OCI-LY7 (cell line): ENCODE measurements at regions not wholly inside any gene's neighbourhood (a gene's known extent, or its start where the extent isn't known, plus 50 kb on each side); places are given as distances from the start of the nearest gene placed in this dataset.
"Not testable (repeated sequence)": the region's sequence is repeated elsewhere in the genome, so short reads cannot be mapped to it uniquely, and the experiment has no call there.

Source experiments
- BruUV-seq: library from RNA; stranded (reverse); fragments of 400-500 nt; replicated peaks from 2 replicates; lab custom pipeline; 2021; lab: Mats Ljungman, UMichigan
- CTCF ChIA-PET: fragments of 300-600 bp; sonication (Branson Sonifier 250); formaldehyde crosslinking; loops from one replicate; lab custom pipeline; 2022; ENCODE audit warnings: antibody characterized with exemption; ENCODE audit not compliant: unreplicated experiment; lab: Charles Lee
- POLR2A ChIA-PET: fragments of 300-600 bp; sonication (Branson Sonifier 250); formaldehyde crosslinking; loops from one replicate; lab custom pipeline; 2022; ENCODE audit warnings: antibody characterized with exemption; lab: Charles Lee
- DNase-seq: peaks from one replicate; pipeline ENCODE4 v3.0.0-alpha.2; 2015; ENCODE audit warnings: low spot score
- H2AFZ ChIP-seq: fragments of 200-600 bp; sonication (generic), shearing (Covaris generic); 2 replicates; pipeline ENCODE4 v1.6.1; 2014; ENCODE audit warnings: mild to moderate bottlenecking, antibody characterized with exemption, low read length, moderate library complexity
- H3K27ac ChIP-seq: fragments of 200-600 bp; sonication (generic); 2 replicates; pipeline ENCODE4 v1.5.1; 2014; ENCODE audit warnings: mixed run types, low read depth, mild to moderate bottlenecking, moderate library complexity, low read length, inconsistent platforms; ENCODE audit not compliant: poor library complexity, severe bottlenecking
- H3K36me3 ChIP-seq: fragments of 200-600 bp; sonication (generic); 2 replicates; pipeline ENCODE4 v1.6.1; 2014; ENCODE audit warnings: mild to moderate bottlenecking, antibody characterized with exemption, low read length, moderate library complexity, mixed read lengths; ENCODE audit not compliant: insufficient read depth
- H3K4me1 ChIP-seq: fragments of 200-600 bp; sonication (generic); 2 replicates; pipeline ENCODE4 v1.5.1; 2014; ENCODE audit warnings: mild to moderate bottlenecking, low read length; ENCODE audit not compliant: insufficient read depth, poor library complexity, severe bottlenecking
- H3K4me2 ChIP-seq: fragments of 200-600 bp; sonication (generic); 2 replicates; pipeline ENCODE4 v1.6.1; 2014; ENCODE audit warnings: mild to moderate bottlenecking, low read length
- H3K4me3 ChIP-seq: fragments of 200-600 bp; sonication (generic); 2 replicates; pipeline ENCODE4 v1.5.1; 2014; ENCODE audit warnings: mild to moderate bottlenecking, low read depth, low read length; ENCODE audit not compliant: poor library complexity, severe bottlenecking
- H3K79me2 ChIP-seq: fragments of 200-600 bp; sonication (generic); 2 replicates; pipeline ENCODE4 v1.6.1; 2016; ENCODE audit warnings: low read depth, mild to moderate bottlenecking, low read length, moderate library complexity, mixed read lengths; ENCODE audit not compliant: insufficient read depth
- H3K9me2 ChIP-seq: fragments of 200-600 bp; sonication (generic); 2 replicates; pipeline ENCODE4 v1.6.1; 2016; ENCODE audit warnings: mild to moderate bottlenecking, low read length, mixed read lengths; ENCODE audit not compliant: insufficient read depth
- H3K9me3 ChIP-seq: fragments of 200-600 bp; sonication (generic); 2 replicates; pipeline ENCODE4 v1.6.1; 2014; ENCODE audit warnings: mild to moderate bottlenecking, mixed run types, low read length, mixed read lengths
- H4K20me1 ChIP-seq: fragments of 200-600 bp; sonication (generic); 2 replicates; pipeline ENCODE4 v1.6.1; 2014; ENCODE audit warnings: mild to moderate bottlenecking, antibody characterized with exemption, low read length, moderate library complexity, mixed read lengths; ENCODE audit not compliant: insufficient read depth
- EZH2phosphoT487 ChIP-seq: fragments of 200-600 bp; sonication (generic); IDR thresholded peaks from 2 replicates; pipeline ENCODE4 v1.6.1; 2018; ENCODE audit warnings: low read depth, borderline replicate concordance, mild to moderate bottlenecking, mixed run types, antibody characterized with exemption, low read length, moderate library complexity, mixed read lengths
- intact Hi-C: fragments of 100-400 bp; cut with micrococcal nuclease; formaldehyde crosslinking; loops from one replicate; pipeline ENCODE4 v1.10.0; 2022; ENCODE audit not compliant: unreplicated experiment
- TF ChIP-seq, protein P1 (sequence below): fragments of 200-600 bp; sonication (generic); conservative IDR thresholded peaks from 2 replicates; pipeline ENCODE4 v1.5.1; 2014; ENCODE audit warnings: mild to moderate bottlenecking, antibody characterized with exemption, low read length, moderate library complexity, mixed read lengths

DNA sequence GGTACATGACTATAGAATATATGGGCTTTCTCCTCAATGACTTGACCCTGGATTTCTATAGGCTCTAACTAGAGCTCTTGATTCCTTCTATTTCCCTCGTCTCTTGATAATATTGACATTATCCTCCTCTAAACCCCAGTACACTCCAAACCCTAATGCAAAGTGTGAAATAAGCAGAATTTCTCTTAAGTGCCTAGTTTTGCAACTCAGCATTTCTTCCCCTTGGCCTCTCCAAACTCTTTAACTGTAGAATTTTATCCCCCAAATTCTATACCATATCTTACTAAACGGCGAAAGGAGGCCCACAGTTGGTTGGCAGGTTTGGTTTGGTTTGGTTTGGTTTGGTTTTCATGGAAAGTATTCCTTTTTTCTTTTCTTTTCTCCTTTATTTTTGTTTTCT is 498.7 kb downstream of the CCER1 start:
- no peaks in the 10 kb centered on the region for H3K79me2 ChIP-seq
- intact Hi-C loops = no loop called here
- no peaks in the 10 kb centered on the region for H3K9me2 ChIP-seq
- no peaks in the 10 kb centered on the region for H3K9me3 ChIP-seq
- no peaks in the 10 kb centered on the region for H4K20me1 ChIP-seq
- no peak overlapping the region for H3K27ac ChIP-seq
- ChIA-PET CTCF (no interaction called here), POLR2A (interaction anchor here (0.6 kb wide), 1 partner anchor 984 kb away, joined by 5 read pairs; no protein-coding TSS in a partner anchor)
- BruUV-seq = no TSS peak
- H3K36me3 ChIP-seq = no peaks in the 10 kb centered on the region
- no peak overlapping the region for H3K4me2 ChIP-seq
- TF ChIP-seq EZH2phosphoT487 = no peak
- TF ChIP-seq, protein P1, sequence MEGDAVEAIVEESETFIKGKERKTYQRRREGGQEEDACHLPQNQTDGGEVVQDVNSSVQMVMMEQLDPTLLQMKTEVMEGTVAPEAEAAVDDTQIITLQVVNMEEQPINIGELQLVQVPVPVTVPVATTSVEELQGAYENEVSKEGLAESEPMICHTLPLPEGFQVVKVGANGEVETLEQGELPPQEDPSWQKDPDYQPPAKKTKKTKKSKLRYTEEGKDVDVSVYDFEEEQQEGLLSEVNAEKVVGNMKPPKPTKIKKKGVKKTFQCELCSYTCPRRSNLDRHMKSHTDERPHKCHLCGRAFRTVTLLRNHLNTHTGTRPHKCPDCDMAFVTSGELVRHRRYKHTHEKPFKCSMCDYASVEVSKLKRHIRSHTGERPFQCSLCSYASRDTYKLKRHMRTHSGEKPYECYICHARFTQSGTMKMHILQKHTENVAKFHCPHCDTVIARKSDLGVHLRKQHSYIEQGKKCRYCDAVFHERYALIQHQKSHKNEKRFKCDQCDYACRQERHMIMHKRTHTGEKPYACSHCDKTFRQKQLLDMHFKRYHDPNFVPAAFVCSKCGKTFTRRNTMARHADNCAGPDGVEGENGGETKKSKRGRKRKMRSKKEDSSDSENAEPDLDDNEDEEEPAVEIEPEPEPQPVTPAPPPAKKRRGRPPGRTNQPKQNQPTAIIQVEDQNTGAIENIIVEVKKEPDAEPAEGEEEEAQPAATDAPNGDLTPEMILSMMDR = no peak
- DNase-seq = no peak
- no peak overlapping the region for H3K4me3 ChIP-seq
- no peaks in the 10 kb centered on the region for H3K4me1 ChIP-seq
- H2AFZ ChIP-seq = no peak overlapping the region

DNA sequence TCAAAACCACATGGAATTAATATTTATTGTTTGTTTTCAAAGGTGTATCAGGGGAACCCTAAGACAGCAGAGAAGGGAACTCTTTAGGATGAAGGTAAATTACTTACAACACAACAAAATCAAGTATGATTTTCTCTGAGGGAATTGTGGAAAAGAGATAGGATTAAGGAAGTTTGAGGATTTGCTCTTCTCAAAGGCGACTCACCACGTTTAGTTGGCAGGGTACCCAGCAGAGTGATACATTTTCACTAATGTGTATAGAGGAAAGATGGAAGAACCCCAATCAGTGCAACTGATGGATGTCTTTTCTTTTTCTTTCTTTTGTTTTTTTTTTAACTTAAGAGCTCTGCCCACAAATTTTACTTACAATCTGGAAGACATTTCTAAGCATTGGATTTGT is 499.2 kb downstream of the CCER1 start:
- intact Hi-C loops = no loop called here
- POLR2A ChIA-PET = interaction anchor here (0.6 kb wide), 1 partner anchor 984 kb away, joined by 5 read pairs; no protein-coding TSS in a partner anchor
- Histone ChIP-seq H3K4me2 (no peak overlapping the region), H4K20me1 (no peaks in the 10 kb centered on the region), H3K27ac (no peak overlapping the region), H3K9me2 (no peaks in the 10 kb centered on the region), H2AFZ (no peak overlapping the region), H3K36me3 (no peaks in the 10 kb centered on the region), H3K4me1 (no peaks in the 10 kb centered on the region), H3K79me2 (no peaks in the 10 kb centered on the region), H3K4me3 (no peak overlapping the region), H3K9me3 (no peaks in the 10 kb centered on the region)
- BruUV-seq = no TSS peak
- CTCF ChIA-PET = no interaction called here
- TF ChIP-seq EZH2phosphoT487 = no peak
- TF ChIP-seq, protein P1 = no peak
- no peak for DNase-seq

DNA sequence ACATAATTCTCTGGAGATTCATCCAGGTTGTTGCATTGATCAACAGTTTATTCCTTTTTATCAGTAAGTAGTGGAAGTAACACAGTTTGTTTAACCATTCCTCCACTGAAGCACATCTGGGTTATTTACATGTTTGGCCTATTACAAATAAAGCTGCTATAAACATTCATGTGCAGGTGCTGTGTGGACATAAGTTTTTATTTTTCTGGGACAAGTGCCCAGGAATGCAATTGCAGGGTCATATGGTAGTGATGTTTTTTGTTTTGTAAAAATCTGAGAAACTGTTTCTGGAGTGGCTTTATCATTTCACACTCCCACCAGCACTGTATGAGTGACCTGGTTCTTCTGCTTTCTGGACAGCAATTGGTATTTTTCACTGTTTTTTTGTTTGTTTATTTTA is 505.4 kb downstream of the CCER1 start:
- no peak for TF ChIP-seq EZH2phosphoT487
- TF ChIP-seq, protein P1 = no peak
- Histone ChIP-seq H3K9me2 (no peaks in the 10 kb centered on the region), H2AFZ (no peak overlapping the region), H4K20me1 (no peaks in the 10 kb centered on the region), H3K4me1 (no peaks in the 10 kb centered on the region), H3K27ac (no peak overlapping the region), H3K79me2 (no peaks in the 10 kb centered on the region), H3K9me3 (no peaks in the 10 kb centered on the region), H3K4me2 (no peak overlapping the region), H3K36me3 (no peaks in the 10 kb centered on the region), H3K4me3 (no peak overlapping the region)
- no peak for DNase-seq
- CTCF ChIA-PET = no interaction called here
- POLR2A ChIA-PET = no interaction called here
- intact Hi-C loops = no loop called here
- no TSS peak for BruUV-seq

DNA sequence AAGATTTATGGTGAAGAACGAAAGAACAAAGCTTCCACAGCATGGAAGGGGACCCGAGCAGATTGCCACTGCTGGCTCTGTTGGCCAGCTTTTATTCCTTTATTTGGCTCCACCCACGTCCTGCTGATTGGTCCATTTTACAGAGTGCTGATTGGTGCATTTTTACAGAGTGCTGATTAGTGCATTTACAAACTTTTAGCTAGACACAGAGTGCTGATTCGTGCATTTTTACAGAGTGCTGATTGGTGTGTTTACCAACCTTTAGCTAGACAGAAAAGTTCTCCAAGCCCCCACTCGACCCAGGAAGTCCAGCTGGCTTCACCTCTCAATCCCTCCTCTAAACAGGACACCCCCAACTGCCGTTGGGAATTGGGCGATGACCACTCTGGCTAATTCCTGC is 511.5 kb downstream of the CCER1 start:
- POLR2A ChIA-PET, H3K9me2 ChIP-seq: not testable (repeated sequence)

More for the DNA sequence above, 511.5 kb downstream of the CCER1 start:
- H4K20me1 ChIP-seq, H3K36me3 ChIP-seq, H3K79me2 ChIP-seq, H3K27ac ChIP-seq, H3K9me3 ChIP-seq, DNase-seq, H3K4me1 ChIP-seq, intact Hi-C loops, H3K4me3 ChIP-seq, BruUV-seq, H2AFZ ChIP-seq, H3K4me2 ChIP-seq, CTCF ChIA-PET: not testable (repeated sequence)
